Epithelial cell of esophagus (primary cell): ENCODE measurements at regions not wholly inside any gene's neighbourhood (a gene's known extent, or its start where the extent isn't known, plus 50 kb on each side); places are given as distances from the start of the nearest gene placed in this dataset.
A peak's percentile ranks its signal among the peaks of the same experiment; 100 is the strongest.
"Not testable (repeated sequence)": the region's sequence is repeated elsewhere in the genome, so short reads cannot be mapped to it uniquely, and the experiment has no call there.

Experiments used
- DNase-seq: peaks from one replicate; pipeline ENCODE4 v3.0.0; 2010; ENCODE audit warnings: low read depth
- H3K4me3 ChIP-seq: 2 replicates; pipeline ENCODE4 v1.5.1; 2011; ENCODE audit warnings: mild to moderate bottlenecking, low read length, control low read depth
- TF ChIP-seq, protein P1 (sequence below): IDR thresholded peaks from 2 replicates; pipeline ENCODE4 v1.5.1; 2011; ENCODE audit warnings: low read depth, mild to moderate bottlenecking, low read length, control low read depth, inconsistent platforms; ENCODE audit not compliant: insufficient read depth; ENCODE audit errors: missing control alignments

DNA sequence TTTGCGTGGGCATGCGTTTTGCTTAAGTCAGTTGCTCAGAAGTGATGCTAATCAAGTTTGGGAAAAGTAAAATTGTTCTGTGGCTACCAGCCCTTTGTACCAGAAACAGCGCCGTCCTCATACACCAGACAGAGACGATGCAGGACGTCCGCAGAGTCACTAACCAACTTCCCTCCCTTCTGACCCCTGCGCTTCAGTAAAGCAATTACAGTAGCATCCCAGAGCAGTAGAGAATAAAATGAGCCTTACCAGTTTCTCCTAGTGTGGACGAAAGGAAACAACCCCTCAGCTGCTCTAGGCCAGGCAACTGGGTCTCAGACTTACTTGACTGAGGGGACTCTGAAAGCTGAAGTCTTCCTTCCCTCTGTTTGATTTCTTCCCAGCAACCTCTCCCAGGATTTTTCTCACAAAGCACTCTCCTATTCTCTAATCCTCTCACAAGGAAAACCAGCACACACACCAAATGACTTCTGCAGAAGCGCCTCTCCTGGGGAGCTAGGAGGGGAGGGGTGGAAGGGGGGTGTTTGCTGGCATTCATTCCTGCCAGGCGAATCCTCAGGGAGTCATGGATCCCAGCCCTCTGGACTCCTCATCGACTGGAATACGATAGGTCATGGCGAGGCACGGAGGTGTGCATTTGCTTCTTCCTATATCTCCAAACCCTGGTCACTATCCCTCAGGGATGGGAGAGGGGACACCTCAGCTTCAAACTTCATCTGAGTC, 56.0 kb upstream of the MID1 start:
- TF ChIP-seq, protein P1, sequence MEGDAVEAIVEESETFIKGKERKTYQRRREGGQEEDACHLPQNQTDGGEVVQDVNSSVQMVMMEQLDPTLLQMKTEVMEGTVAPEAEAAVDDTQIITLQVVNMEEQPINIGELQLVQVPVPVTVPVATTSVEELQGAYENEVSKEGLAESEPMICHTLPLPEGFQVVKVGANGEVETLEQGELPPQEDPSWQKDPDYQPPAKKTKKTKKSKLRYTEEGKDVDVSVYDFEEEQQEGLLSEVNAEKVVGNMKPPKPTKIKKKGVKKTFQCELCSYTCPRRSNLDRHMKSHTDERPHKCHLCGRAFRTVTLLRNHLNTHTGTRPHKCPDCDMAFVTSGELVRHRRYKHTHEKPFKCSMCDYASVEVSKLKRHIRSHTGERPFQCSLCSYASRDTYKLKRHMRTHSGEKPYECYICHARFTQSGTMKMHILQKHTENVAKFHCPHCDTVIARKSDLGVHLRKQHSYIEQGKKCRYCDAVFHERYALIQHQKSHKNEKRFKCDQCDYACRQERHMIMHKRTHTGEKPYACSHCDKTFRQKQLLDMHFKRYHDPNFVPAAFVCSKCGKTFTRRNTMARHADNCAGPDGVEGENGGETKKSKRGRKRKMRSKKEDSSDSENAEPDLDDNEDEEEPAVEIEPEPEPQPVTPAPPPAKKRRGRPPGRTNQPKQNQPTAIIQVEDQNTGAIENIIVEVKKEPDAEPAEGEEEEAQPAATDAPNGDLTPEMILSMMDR, result no peak
- no peak overlapping the region for H3K4me3 ChIP-seq
- no peak for DNase-seq

DNA sequence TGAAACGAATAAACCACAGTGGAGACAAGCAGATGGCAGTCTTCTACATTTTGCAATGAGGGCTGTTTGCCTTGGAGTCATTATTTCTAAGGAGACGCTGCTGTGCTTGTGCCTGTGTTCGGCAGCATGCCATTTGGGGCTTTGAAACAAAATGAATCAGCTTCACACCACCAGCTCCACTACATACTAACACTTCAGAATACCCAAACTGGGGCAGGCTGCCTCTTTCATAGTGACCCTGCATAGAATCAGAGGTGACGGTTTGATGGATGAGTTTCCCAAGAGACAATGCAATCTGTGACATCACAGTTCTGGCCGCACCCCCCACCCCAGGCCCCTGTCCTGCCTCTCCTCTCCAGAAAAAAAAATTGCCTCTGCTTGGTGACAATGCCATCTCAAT, 57.1 kb upstream of the MID1 start:
- DNase-seq, result no peak
- H3K4me3 ChIP-seq, result no peak overlapping the region
- TF ChIP-seq, protein P1, result no peak

DNA sequence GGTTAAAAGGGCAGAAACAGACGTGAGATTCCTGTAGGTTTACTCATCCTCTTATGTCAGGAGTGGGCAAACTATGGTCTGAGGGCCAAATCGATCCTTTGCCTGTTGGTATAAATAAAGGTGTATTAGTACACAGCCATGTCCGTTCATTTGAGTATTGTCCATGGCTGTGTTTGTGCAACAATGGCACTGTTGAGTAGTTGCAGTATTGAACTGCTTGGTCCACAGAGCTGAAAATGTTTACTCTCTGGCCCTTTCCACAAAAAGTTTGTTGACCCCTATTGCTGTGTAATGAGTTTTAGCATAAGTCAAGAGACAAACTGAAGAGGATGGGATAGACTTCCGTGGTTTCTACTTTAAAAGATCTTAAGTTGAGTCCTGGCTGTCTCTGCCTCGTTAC, 59.0 kb upstream of the MID1 start:
- no peak for DNase-seq
- TF ChIP-seq, protein P1, result no peak
- no peak overlapping the region for H3K4me3 ChIP-seq

DNA sequence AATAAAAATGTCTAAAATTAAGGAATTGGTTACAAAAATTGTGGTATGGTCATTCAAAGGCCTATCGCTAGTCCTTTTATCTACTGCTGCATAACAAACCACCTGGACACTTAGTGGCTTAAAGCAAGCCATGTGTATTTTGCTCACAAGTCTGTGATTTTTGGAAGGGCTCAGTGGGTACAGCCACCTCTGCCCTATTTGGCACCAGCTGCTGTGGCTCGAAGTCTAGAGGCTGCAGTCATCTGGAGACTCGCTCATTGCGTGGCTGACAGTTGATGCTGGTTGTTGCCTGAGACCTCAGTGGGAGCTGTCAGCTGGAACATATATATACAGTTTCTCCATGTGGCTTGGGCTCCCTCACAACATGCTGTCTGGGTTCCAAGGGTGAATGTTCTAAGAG, 60.8 kb upstream of the MID1 start:
- TF ChIP-seq, protein P1, result no peak
- no peak for DNase-seq
- no peak overlapping the region for H3K4me3 ChIP-seq

DNA sequence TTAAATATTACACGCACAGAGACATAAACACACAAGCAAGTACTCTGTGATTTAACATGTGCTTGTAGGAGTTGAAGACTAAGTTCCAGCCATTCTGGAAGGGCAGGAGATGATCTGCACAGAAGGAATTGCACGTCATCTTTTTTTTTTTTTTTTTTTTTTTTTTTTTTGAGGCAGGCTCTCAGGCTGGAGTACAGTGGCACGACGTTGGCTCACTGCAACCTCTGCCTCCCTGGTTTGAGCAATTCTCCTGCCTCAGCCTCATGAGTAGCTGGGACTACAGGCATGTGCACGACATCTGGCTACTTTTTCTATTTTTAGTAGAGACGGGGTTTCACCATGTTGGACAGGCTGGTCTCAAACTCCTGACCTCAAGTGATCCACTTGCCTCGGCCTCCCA, 63.2 kb upstream of the MID1 start:
- DNase-seq, H3K4me3 ChIP-seq: not testable (repeated sequence)

DNA sequence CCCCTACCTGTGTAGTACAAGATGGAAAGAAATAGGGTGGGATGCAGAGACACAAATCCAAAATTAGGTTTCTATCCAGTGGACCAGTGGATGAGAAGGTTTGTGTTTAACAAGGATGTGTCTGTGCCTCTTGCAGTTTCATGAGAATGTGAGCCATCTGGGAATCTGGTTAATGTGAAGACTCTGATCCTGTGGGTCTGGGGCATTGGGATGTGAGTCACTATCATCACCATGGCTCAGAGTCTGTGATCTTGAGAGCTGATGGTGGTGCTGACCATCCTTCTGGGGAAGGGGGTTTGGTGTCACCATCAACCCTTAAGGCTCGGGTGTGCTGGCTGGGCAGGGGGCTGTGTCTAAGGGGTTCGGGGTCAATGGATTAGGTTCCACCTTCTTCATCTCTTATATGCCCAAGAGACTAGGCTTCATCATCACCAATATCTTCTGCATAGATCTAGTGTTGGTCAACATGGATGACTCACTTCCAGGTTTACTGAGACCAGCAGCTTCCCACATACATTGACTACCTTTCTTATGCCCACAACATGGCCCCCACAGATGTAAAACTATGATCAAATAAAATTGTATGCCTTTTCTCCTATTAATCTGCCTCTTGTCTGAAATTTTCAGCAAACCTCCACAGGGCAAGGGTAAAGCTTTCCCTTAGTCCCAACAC, 65.7 kb upstream of the MID1 start:
- DNase-seq, result peak; percentile 1
- TF ChIP-seq, protein P1, result no peak
- H3K4me3 ChIP-seq, result no peak overlapping the region

DNA sequence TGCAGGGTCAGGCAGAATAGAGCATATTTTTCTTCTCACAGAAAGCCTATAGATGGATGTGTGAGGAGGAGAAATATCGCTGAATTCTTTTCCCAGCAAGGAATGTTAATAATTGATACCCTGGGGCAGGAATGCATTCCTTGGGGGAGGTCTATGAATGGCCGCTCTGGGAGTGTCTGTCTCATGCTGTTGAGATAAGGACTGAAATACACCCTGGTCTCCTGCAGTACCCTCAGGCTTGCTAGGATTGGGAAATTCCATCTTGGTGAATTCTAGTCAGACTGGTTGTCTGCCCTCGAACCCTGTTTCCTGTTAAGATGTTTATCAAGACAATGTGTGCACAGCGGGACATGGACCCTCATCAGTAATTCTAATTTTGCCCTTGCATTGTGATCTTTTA, 71.4 kb upstream of the MID1 start:
- not testable (repeated sequence) for H3K4me3 ChIP-seq, DNase-seq
